Smooth muscle cell of the brain vasculature (primary cell): ENCODE measurements at regions not wholly inside any gene's neighbourhood (a gene's known extent, or its start where the extent isn't known, plus 50 kb on each side); places are given as distances from the start of the nearest gene placed in this dataset.

Experiments
- DNase-seq: peaks from one replicate; pipeline ENCODE4 v3.0.0-alpha.2; 2012; ENCODE audit warnings: low read depth, low spot score

DNA sequence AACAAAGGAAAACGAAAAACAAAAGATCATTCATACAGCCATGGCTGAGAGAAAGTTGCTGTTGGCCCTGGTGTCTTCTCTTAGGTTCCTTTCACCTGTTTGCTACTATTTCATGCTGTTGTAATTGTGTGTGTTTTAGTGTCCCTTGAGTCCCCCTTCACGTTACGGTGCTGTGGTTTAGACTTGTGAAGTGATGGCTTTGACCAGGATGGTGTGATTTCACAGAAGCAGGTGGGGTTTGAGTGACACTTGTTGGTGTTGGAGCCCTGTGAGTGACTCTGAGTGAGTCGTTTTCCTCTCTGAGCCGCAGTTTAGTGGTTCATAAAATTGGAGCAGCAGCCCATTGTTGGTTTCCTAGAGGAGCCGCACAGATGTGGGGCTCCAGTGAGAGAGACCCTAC is 635.4 kb downstream of the VRK1 start:
- DNase-seq: no peak

DNA sequence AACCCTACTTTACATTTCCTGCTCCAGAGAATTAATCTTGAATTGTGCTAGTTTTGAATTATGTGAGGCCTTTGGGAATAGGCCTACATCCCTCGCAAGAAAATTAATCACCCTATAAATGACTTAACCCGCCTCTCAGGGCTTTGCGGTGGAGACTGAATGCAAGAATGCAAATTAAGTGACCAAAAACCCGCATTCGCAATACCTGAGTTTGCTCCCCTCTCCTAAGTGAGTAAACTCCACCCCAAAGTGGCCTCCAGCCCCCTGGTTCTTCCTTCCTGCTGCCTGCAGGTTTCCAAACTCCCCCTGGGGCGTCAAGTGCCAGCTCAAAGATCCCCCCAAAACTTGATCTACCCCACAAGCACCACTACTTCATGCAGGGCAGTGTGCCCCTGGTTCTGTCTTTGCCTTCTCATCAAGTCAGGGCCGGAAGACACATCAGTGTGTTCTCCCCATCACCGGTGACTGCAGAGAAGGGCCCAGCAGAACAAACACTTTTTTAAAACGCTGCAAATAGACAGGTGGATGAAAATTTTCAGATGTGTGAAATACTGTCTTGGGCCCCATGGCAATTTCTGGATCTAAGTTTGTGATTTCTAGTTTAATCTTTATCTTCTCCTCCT is 644.7 kb downstream of the VRK1 start:
- no peak for DNase-seq

DNA sequence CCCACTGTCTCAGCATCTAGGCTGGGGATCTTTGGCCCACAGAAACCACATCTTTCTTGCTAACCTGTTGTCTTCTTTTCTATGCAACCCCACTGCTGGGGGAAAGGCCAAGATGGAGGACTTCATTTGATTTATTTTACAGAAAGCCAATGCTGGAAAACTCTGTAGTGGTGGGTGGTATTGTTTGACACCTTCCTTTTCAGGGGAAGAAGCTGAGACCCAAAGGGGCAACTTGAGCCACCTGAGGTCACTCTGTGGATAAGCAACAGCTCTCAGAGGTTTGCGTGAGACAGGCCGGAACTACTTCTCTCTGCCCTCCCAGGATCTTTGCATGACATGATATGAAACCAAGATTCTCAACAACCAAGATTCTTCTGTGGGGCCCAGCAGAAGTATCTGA is 645.2 kb downstream of the VRK1 start:
- no peak for DNase-seq

DNA sequence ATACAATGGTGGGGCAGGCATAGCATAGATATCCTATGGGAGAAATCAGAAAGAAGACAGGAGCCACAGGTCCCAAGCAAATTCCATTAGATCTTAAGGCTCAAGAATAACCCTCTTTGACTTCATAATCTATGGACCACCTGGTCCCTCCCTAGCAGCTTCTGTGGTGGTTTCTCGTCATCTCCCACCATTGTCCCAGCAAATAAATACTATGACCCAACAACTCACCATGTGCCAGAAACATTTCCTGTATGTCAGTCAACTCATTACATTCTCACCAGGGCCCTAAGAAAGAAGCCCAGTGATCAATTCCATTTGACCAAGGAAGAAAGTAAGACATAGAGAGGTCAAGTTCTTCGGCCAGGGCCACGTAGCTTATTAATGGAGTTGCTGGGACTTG is 646.2 kb downstream of the VRK1 start:
- DNase-seq: no peak

DNA sequence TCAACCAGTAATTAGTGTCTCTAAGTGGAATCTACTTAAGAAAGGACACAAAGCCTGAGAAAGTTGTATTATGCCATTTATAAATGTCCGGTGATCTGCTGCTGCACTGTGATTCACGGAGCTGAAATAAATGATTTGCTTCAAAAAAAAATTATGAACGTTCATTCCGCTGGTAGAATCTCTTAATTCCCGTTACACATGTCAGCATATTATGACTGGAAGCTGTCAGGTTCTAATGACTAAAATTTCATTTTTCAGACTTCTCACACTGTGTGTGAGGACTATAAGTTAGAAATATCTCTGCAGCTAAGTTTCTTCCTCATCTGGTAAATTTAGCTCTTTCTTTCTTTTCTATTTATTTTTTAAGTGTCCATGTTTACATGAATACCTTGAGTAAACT is 647.1 kb downstream of the VRK1 start:
- no peak for DNase-seq

DNA sequence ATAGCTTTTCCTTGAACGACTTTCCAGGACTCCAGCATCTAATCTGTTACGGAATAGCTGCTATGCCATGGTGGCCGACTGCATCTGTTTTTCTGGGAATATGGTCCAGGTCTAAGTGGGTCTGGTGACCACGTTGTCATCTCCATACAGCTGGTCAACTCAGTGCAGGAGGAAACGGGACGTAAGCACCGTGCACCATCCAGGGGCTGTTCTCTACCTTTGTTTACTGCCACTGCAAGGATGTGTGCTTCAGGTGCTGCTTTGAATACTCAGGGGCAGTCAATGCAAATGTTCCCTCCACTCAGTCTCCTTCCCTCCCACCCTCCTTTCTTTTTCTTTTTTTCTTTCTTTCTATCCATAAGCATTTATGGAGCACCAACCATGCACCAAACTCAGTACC is 648.2 kb downstream of the VRK1 start:
- no peak for DNase-seq

DNA sequence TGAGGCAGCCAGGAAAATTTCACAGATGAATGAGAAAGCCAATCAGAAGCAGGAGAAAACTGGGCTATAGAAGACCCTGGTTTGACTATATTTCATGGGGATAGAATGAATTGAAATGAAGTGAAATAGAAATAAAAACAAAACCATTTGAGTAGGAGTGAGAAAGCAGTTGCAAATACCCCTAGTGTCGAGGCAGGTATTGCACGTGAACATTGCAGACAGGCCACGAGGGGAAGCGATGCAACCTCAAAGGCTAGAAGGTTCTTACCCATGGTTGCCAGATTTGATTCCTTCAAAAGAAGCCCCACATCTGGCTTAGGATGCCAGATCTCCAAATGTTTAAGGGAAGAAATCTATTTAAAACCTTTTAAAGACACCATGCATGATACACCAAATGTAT is 648.9 kb downstream of the VRK1 start:
- DNase-seq: no peak

DNA sequence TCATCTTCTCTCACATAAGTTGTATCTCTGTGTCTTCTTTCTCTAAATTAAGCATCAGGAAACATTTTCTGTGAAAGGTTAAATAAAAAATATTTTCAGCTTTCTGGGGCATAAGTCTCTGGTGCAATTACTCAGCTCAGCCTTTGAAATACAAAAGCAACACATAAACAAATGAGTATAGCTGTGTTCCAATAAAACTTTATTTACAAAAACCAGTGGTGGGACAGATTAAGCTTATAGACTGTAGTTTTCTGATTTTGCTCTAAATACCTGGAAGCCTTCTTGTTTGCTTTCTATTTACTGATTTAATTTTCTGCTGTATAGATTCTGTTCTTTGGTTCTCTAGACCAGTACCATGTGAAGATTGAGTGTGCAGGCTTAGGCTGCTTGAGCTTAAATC is 655.1 kb downstream of the VRK1 start:
- no peak for DNase-seq

DNA sequence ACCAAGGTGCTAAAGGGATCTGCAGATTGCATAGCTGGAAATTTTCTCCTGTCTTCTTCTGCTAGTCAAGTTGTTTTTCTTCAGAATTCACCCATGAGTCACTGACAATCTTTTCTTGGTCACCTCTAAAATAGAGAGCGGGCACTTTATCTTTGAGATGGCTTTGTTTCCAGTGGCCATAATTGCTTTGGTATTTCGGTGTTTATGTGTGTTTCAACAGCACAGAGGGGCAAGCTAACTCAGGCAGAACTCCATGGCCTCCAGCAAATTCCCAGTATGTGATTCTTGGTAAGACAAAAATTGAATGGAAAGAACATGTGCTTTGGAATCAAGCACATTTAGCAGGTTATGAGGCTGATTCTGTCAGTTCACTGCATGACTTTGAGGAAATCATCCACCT is 656.8 kb downstream of the VRK1 start:
- DNase-seq: no peak

DNA sequence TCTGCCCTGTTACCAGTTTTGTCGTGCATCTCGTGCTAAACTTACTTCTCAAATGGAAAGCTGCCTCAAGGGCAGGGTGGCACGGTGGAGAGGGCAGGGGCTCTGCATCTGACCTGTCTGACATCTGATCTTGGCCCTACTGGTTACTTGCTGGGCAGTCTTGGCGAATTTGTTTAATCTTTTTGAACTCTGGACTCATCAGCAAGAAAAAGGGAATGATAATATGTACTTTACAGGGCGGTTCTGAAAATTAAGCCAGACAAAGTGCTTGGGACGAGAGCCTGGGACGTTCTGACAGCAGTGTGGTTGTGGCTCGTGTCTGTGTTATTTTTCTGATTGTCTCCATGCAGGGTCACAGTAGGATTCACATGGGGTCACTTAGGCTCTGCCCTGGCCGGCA is 659.3 kb downstream of the VRK1 start:
- no peak for DNase-seq

DNA sequence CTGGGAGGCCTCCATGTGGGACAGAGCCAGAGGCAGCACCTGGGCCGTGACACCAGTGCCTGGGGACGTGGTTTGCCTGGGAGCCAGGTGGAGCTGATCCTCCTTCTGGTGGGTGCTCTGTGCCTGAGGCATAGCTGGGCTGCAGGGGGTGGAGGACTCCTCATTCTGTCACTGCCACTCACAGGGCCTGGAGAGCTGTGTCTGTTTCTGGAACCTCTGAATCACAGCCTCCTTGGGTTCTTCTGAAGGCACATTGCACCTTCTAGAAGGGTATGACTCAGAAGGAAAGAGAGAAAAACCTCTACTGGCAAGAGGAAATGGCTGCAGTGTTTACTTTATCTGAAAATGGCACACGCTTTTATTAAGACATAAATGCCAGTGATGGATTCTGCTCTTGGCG is 659.8 kb downstream of the VRK1 start:
- DNase-seq: no peak

DNA sequence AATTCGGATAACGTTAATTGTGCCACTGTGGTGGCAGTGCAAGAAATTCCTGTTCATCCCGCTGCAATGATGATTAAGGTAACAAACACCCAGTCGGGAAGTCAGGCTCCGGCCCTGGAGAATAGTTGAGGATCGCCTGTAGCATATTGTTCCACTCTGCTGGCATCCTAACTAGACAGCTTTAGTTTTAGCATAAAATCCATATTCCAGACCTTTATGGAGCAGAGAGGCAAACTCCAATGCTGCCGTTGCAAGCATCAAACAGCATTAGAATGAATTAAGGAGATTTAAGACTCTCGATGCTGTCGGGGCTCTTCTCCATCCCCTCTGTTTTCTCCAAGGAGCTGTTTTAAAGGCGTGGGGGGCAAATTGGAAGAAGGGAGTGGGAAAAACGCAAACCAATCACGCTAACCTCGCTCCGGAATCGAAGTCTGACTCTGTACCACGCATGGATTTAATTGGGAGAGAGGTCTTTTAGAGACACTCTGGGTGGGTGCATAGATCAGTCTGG is 660.4 kb downstream of the VRK1 start:
- no peak for DNase-seq

DNA sequence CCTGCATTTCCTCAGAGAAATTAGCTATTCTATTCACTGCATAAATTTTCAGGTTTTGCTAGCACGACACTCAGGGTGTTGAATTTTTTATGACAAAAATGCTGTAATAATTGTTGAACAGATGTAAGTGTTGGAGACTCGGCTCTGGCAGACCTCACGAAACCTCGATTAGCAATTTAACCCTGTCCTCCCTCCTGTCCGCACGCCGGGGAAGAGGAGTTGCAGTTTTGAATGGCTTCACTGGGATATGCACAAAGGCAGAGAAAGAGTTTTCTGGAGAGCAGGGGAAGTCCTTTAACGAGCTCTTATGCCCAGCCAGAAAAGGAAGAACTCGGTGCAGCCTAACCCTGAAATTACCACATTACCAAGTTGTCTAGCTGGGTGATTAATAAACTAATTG is 661.1 kb downstream of the VRK1 start:
- no peak for DNase-seq

DNA sequence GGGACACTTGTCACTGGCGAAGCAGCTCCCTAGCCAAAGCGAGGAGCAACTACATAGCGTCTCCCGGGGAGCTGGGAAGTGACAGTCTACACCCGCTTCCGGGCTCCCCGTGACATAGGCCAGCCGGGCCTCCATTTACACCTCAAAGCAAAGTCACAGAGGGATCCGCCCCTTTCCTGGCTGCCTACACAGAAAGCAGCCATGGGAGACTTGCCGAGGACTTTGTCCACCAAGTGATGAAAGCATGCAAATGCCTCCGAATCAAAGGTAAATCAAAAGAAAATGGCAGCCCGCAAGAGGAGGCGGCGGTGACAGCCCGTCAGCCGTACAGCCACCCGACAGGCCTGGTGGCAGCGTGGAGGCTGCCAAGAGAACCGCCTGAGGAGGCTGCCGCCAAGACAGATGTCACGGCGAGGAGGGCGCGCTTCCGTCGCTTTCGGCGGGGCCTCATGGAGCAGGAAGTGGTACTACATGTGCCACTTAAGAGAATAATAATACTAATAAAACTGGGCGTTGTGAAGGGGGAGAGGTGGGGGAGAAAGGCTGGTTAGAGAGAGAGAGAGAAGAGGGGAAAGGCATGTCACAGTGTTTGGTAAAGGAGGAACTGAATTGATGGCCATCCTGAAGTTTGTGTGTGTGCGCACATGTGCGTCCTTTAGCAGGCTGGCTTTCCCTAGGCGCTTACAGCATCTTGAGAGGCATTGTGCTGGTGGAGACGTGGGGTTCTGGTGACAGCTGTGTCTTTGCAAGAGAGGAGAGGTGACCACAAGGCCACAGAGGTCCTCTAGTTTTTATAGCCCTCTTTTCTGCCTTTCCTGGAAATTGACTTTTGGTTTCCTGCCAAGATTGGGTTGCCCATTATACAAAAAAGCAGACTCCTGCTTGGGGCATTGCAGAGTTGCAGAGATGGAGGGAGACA is 661.7 kb downstream of the VRK1 start:
- DNase-seq: no peak

DNA sequence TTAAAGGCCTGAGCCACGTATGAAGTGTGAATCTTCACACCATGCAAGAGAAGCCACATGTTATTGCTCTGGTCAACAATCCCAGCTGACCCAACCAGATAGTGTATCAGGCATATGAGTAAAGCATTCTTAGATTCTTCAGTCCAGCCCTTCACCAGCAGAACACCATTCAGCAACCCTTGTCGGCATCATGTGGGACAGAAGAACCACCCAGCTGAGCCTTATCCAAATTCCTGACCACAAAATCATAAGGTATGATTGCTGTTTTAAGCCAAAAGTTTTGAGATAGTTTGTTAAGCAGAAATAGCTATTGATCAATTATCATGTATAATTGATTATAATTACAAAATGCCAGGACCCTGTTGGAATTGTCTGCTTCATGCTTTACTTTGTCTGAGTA is 664.9 kb downstream of the VRK1 start:
- no peak for DNase-seq

DNA sequence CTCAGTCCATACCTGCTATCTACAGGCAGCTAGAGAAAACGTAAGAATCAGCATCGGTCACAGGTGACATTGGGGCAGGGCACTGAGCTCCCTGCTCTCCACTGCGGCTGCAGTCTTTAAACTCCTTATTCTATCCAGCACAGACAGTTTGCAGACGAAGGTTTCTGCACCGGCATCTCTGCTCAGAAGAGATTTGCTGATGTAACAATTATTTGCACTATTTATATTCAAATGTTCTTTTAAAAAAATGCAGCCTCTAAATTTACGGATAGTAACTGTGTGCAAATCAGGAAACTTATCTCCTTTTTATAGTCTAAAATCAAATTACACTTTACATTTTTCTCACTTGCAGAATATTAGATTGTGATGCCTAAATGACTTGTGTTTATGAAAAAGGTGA is 671.0 kb downstream of the VRK1 start:
- DNase-seq: no peak

DNA sequence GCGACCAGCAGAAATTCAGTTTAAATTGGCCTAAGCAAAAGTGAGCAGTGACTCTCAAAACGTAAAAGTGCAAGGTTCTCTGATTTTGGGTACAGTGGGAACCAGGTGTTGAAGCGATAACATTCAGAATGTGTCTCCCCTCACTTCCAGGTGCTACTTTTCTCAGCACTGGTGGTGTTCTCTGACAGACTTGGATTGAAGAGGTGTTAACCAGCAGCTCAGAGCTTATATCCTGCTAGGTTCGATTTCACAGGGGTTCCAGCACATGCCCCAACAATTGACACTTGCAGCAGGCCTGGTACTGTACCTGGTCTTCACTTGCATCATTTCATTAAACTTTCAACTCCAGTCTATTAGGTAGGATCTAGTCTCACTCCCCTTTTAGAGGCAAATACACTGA is 680.2 kb downstream of the VRK1 start:
- DNase-seq: no peak

DNA sequence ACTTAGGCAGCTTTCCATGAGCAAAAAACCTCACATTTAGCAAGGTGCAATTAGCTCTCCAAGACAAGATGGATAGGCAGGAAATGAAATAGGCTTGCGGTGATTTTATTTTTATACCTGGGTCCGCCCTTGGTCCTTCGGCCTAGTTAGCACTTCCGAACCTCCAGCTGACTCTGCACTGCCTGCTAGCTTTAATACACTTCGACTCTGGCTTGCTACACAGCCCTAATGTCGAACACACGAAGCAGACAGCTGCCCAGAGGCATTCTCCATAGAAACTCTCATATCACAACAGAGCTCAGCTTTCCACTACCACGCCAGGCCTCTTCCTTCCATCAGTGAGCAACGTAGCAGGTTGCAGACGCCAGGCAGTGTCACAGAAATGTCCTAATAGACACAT is 688.0 kb downstream of the VRK1 start:
- DNase-seq: no peak

DNA sequence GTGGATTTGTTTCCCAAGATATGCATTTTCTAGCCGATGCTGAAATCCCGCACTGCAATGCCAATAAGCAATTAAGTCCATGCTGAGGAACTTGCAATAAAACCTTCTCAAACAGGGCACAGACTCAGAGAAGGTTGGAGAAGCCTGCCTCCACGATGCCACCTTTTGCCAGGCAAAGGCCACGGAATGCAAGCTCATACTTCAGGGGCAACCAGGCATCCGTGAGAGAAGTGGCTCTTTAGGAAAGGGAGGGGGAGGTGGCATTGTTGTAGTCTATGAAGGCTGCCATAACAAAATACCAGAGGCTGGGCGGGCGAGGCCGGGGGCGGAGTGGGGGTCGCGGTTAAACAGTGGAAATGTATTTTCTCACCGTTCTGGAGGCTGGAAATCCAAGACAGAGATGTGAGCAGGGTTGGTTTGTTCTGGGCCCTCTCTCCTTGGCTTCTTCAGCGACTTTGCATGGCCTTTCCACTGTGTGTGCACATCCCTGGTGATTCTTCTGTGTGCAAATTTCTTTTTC is 689.5 kb downstream of the VRK1 start:
- no peak for DNase-seq

DNA sequence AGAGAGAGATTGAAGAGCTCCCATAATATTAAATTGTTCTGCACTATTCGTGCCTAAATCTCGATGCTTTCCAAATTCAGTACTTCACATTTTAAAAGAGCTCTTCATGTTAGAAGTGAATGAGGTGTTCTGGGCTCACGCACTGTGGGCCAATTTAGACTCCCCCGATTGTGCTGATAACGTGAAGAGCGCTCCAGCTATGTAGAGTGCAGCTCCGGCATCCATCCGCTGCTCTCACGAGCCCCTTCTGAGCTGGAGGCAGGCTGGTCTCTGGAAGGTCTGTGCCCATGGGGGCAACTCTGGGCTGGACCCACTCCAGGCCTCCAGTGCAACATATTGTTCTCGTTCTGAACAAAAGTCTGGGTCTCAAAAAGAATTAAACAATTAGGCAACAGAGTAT is 692.6 kb downstream of the VRK1 start:
- DNase-seq: no peak

DNA sequence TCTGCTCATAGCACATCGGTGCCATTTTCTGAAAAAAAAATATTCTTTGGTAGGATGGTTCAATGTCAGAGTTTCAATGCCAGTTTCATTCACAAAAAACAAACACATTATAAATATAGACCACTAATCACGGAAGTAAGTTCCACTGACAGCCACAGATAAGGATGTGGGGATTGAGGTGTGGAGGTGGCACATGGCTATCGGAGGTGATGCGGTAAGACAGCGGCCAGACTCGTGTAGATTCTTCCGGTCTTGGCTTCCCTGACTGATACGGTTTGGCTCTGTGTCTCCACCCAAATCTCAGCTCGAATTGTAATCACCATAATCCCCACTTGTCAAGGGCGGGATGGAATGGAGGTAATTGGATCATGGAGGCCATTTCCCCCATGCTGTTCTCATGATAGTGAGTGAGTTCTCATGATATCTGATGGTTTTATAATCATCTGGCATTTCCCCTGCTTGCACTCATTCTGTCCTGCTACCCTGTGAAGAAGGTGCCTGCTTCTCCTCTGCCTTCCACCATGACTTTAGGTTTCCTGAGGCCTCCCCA is 693.4 kb downstream of the VRK1 start:
- DNase-seq: no peak

DNA sequence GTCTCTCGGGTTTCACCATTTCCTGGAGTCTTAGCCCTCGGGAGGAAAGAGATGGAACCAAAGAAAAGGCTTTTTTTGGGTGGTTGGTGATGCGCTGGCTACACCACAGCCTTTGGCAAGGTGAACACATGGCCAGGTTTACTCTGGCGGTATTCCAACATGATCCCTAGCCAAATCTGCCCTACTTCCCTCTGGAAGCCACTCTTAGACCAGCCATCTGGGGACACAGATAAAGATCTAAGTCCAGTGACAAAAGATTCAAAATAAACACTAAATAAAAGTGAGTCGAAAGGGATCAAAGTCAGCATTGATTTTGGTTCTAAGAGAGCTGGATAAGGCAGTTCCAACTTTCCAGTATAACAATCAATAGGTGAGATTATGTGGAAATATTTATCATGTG is 694.5 kb downstream of the VRK1 start:
- DNase-seq: no peak
